ENCODE measurements at regions not wholly inside any gene's neighbourhood (a gene's known extent, or its start where the extent isn't known, plus 50 kb on each side); places are given as distances from the start of the nearest gene placed in this dataset.

- no peaks in the 10 kb centered on the region for H3K9me3 Mint-ChIP-seq
- POLR2A ChIA-PET, result no interaction called here
- H3K27me3 Mint-ChIP-seq, result no peaks in the 10 kb centered on the region
- no peak overlapping the region for H3K4me3 Mint-ChIP-seq
- no peaks in the 10 kb centered on the region for H3K36me3 Mint-ChIP-seq (ENCODE audit: low read depth)
- intact Hi-C loops (cut with micrococcal nuclease), result no loop called here
- no peak overlapping the region for H3K27ac Mint-ChIP-seq
- CTCF ChIA-PET, result no interaction called here
- TF ChIP-seq CTCF (IDR thresholded peaks at IDR 0.05), result no peak
- H3K4me1 Mint-ChIP-seq, result peaks cover 2% of the 10 kb centered on the region
- DNase-seq, result no peak
- ATAC-seq (ENCODE audit: low read depth), result no peak
Observed at GRCh38 chr10:47243791-47244190, 56.2 kb upstream of the GDF10 start.

- intact Hi-C loops (cut with micrococcal nuclease), result no loop called here
- DNase-seq (no peak), ATAC-seq (ENCODE audit: low read depth) (no peak)
- no peak overlapping the region for H3K4me3 Mint-ChIP-seq
- no peaks in the 10 kb centered on the region for H3K36me3 Mint-ChIP-seq (ENCODE audit: low read depth)
- H3K9me3 Mint-ChIP-seq, result no peaks in the 10 kb centered on the region
- TF ChIP-seq CTCF (IDR thresholded peaks at IDR 0.05), result no peak
- ChIA-PET CTCF (no interaction called here), POLR2A (no interaction called here)
- no peaks in the 10 kb centered on the region for H3K27me3 Mint-ChIP-seq
- no peaks in the 10 kb centered on the region for H3K4me1 Mint-ChIP-seq
- no peak overlapping the region for H3K27ac Mint-ChIP-seq
Observed at GRCh38 chr10:47244560-47245500, 55.2 kb upstream of the GDF10 start.

- POLR2A ChIA-PET, result no interaction called here
- H3K4me1 Mint-ChIP-seq, result no peaks in the 10 kb centered on the region
Observed at GRCh38 chr10:47245731-47246350, 54.2 kb upstream of the GDF10 start.

GRCh38 chr10:47246406-47247147 lies 53.4 kb upstream of the GDF10 start:
- intact Hi-C loops (cut with micrococcal nuclease), result no loop called here
- Mint-ChIP-seq H3K27me3 (no peaks in the 10 kb centered on the region), H3K4me3 (no peak overlapping the region), H3K9me3 (no peaks in the 10 kb centered on the region), H3K36me3 (ENCODE audit: low read depth) (no peaks in the 10 kb centered on the region), H3K4me1 (no peaks in the 10 kb centered on the region), H3K27ac (no peak overlapping the region)
- CTCF ChIA-PET, result no interaction called here
- POLR2A ChIA-PET, result no interaction called here
- no peak for ATAC-seq (ENCODE audit: low read depth)
- no peak for TF ChIP-seq CTCF (IDR thresholded peaks at IDR 0.05)
- no peak for DNase-seq

More at GRCh38 chr10:47245731-47246350, 54.2 kb upstream of the GDF10 start:
- ATAC-seq (ENCODE audit: low read depth) (no peak), DNase-seq (no peak)
- Mint-ChIP-seq H3K9me3 (no peaks in the 10 kb centered on the region), H3K27me3 (no peaks in the 10 kb centered on the region), H3K36me3 (ENCODE audit: low read depth) (no peaks in the 10 kb centered on the region), H3K27ac (no peak overlapping the region), H3K4me3 (no peak overlapping the region)
- intact Hi-C loops (cut with micrococcal nuclease), result no loop called here
- no peak for TF ChIP-seq CTCF (IDR thresholded peaks at IDR 0.05)
- CTCF ChIA-PET, result no interaction called here

Data from activated B cell treated with CpG ODN at 0.5 μM for 24 hours (primary cell).